Caco-2 (cell line): ENCODE measurements at regions not wholly inside any gene's neighbourhood (a gene's known extent, or its start where the extent isn't known, plus 50 kb on each side); places are given as distances from the start of the nearest gene placed in this dataset.
A peak's percentile ranks its signal among the peaks of the same experiment; 100 is the strongest.

Source experiments
- BruUV-seq: library from RNA; stranded (reverse); fragments of 400-500 nt; replicated peaks from 2 replicates; lab custom pipeline; 2021; lab: Mats Ljungman, UMichigan
- CTCF ChIA-PET: fragments of 300-600 bp; sonication (Branson Sonifier 250); formaldehyde crosslinking; loops from one replicate; lab custom pipeline; 2022; ENCODE audit warnings: antibody characterized with exemption; lab: Charles Lee
- POLR2A ChIA-PET: fragments of 300-600 bp; sonication (Branson Sonifier 250); formaldehyde crosslinking; loops from one replicate; lab custom pipeline; 2022; ENCODE audit warnings: antibody characterized with exemption; lab: Charles Lee
- DNase-seq, 2 experiments: peaks; one replicate each; pipeline versions ENCODE4 v3.0.0 to v3.0.0-alpha.2; 2020 to 2022
- H3K27me3 ChIP-seq: replicated peaks from 2 replicates; pipeline ENCODE4 v1.6.0; 2011; ENCODE audit warnings: low read length; ENCODE audit not compliant: control insufficient read depth, insufficient read depth
- H3K36me3 ChIP-seq: 2 replicates; pipeline ENCODE4 v1.5.1; 2011; ENCODE audit warnings: low read length; ENCODE audit not compliant: control insufficient read depth, insufficient read depth
- H3K4me1 ChIP-seq: fragments of 250-450 bp; sonication (Bioruptor Pico); 2 replicates; pipeline ENCODE4 v1.5.1; 2020; ENCODE audit warnings: mild to moderate bottlenecking
- H3K4me3 ChIP-seq: 2 replicates; pipeline ENCODE4 v1.5.1; 2011; ENCODE audit warnings: low read depth, mild to moderate bottlenecking, control low read depth, low read length
- H3K9me3 ChIP-seq: fragments of 250-450 bp; sonication (Bioruptor Pico); 2 replicates; pipeline ENCODE4 v1.5.1; 2020; ENCODE audit warnings: mild to moderate bottlenecking, moderate library complexity
- H3K27ac Mint-ChIP-seq: one replicate; pipeline ENCODE4 v1.8.0; 2022; ENCODE audit warnings: mixed read lengths; ENCODE audit not compliant: unreplicated experiment
- H3K27me3 Mint-ChIP-seq: one replicate; pipeline ENCODE4 v1.8.0; 2022; ENCODE audit warnings: mixed read lengths; ENCODE audit not compliant: insufficient read depth, unreplicated experiment
- H3K36me3 Mint-ChIP-seq: one replicate; pipeline ENCODE4 v1.8.0; 2022; ENCODE audit warnings: mild to moderate bottlenecking, mixed read lengths; ENCODE audit not compliant: insufficient read depth, unreplicated experiment
- H3K4me1 Mint-ChIP-seq: one replicate; pipeline ENCODE4 v1.8.0; 2022; ENCODE audit warnings: low read depth, mixed read lengths; ENCODE audit not compliant: unreplicated experiment
- H3K4me3 Mint-ChIP-seq: one replicate; pipeline ENCODE4 v1.8.0; 2022; ENCODE audit warnings: mild to moderate bottlenecking, moderate library complexity, mixed read lengths; ENCODE audit not compliant: unreplicated experiment
- H3K9me3 Mint-ChIP-seq: one replicate; pipeline ENCODE4 v1.8.0; 2022; ENCODE audit warnings: mixed read lengths; ENCODE audit not compliant: unreplicated experiment
- intact Hi-C: fragments of 100-400 bp; cut with micrococcal nuclease; formaldehyde crosslinking; loops from one replicate; pipeline ENCODE4 v1.10.0; 2022; ENCODE audit not compliant: unreplicated experiment
- TF ChIP-seq, protein P1 (sequence below), 2 experiments: fragments of 200-600 bp in 1 of 2; IDR thresholded peaks; 1 replicate in 1 of 2; 2 replicates in 1 of 2; pipeline versions ENCODE4 v1.5.1 to v1.8.0; 2011 to 2022; ENCODE audit warnings: antibody characterized with exemption in 1 of 2, control low read depth in 1 of 2, inconsistent platforms in 1 of 2, low read depth in 1 of 2, low read length in 1 of 2, mild to moderate bottlenecking in 1 of 2, moderate library complexity in 1 of 2; ENCODE audit not compliant: insufficient read depth in 1 of 2, severe bottlenecking in 1 of 2, unreplicated experiment in 1 of 2

DNA sequence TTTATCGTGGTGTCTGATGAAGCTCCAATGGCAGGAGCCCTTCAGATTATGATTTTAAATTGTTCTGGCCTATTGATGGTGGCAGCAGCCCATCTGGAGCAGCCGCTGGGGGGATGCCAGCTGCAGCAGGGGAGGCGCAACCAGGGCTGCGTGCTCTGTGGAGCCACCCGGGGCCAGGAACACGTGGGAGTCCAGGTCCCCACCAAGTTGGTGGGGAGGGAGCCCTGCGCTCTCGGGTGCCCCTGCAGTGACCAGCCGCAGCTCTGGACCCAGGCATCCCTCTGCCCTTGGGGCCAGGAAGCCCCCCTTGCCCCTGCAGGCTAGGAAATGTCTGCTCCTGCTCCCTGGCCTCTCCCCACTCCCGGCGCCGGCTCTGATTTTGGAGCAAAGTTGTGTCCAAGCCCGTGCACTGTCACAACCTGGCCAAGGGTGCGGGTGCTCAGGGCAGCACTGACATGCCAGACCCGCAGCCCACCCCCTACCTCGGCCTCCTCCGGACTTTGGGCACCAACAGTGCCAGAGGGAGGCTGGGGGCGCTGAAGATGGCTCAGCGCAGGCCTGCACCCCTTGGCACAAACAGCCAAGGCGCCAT, 147.2 kb upstream of the ADO start:
- Histone ChIP-seq H3K27me3 (no peaks in the 10 kb centered on the region), H3K4me1 (no peaks in the 10 kb centered on the region; the same call in 1 of the 2 replicates), H3K4me3 (no peak overlapping the region), H3K36me3 (no peaks in the 10 kb centered on the region), H3K9me3 (no peaks in the 10 kb centered on the region)
- H3K27ac Mint-ChIP-seq, result no peak overlapping the region
- ChIA-PET POLR2A (no interaction called here), CTCF (no interaction called here)
- H3K36me3 Mint-ChIP-seq, result no peaks in the 10 kb centered on the region
- H3K4me1 Mint-ChIP-seq, result no peaks in the 10 kb centered on the region
- H3K27me3 Mint-ChIP-seq, result peaks cover 4% of the 10 kb centered on the region
- intact Hi-C loops, result no loop called here
- H3K4me3 Mint-ChIP-seq, result no peak overlapping the region
- no peak for DNase-seq
- no peaks in the 10 kb centered on the region for H3K9me3 Mint-ChIP-seq
- no TSS peak for BruUV-seq
- TF ChIP-seq, protein P1, sequence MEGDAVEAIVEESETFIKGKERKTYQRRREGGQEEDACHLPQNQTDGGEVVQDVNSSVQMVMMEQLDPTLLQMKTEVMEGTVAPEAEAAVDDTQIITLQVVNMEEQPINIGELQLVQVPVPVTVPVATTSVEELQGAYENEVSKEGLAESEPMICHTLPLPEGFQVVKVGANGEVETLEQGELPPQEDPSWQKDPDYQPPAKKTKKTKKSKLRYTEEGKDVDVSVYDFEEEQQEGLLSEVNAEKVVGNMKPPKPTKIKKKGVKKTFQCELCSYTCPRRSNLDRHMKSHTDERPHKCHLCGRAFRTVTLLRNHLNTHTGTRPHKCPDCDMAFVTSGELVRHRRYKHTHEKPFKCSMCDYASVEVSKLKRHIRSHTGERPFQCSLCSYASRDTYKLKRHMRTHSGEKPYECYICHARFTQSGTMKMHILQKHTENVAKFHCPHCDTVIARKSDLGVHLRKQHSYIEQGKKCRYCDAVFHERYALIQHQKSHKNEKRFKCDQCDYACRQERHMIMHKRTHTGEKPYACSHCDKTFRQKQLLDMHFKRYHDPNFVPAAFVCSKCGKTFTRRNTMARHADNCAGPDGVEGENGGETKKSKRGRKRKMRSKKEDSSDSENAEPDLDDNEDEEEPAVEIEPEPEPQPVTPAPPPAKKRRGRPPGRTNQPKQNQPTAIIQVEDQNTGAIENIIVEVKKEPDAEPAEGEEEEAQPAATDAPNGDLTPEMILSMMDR (IDR thresholded peaks at IDR 0.05; ENCODE audit: insufficient read depth in 1 of 2, low read depth in 1 of 2, low read length in 1 of 2, severe bottlenecking in 1 of 2, unreplicated experiment in 1 of 2), result no peak

DNA sequence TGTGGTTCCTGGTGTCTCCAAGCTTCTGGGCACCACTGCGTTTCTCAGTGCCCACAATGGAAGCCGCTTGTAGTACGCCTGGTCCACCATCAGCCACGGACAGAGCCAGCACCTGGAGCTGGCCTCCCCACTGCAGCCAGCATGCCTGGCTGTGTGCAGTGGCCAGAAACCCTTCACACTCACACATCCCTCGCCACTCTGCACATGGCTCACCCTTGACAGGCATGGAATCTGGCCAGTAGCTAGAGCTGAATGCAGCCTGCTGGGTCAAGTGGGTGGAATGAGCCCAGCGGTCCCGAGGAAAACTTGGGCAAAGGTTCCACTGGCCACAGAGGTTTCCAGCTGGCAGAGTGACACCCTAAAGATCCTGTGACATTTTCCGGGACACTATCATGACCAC, 146.0 kb upstream of the ADO start:
- BruUV-seq, result no TSS peak
- no peaks in the 10 kb centered on the region for H3K36me3 ChIP-seq
- intact Hi-C loops, result no loop called here
- no peaks in the 10 kb centered on the region for H3K9me3 Mint-ChIP-seq
- H3K4me3 ChIP-seq, result no peak overlapping the region
- H3K9me3 ChIP-seq, result no peaks in the 10 kb centered on the region
- no peak for DNase-seq
- POLR2A ChIA-PET, result no interaction called here
- CTCF ChIA-PET, result no interaction called here
- no peaks in the 10 kb centered on the region for H3K4me1 Mint-ChIP-seq
- TF ChIP-seq, protein P1 (IDR thresholded peaks at IDR 0.05; ENCODE audit: insufficient read depth in 1 of 2, low read depth in 1 of 2, low read length in 1 of 2, severe bottlenecking in 1 of 2, unreplicated experiment in 1 of 2), result no peak
- H3K36me3 Mint-ChIP-seq, result no peaks in the 10 kb centered on the region
- no peaks in the 10 kb centered on the region; the same call in 1 of the 2 replicates for H3K4me1 ChIP-seq
- H3K27ac Mint-ChIP-seq, result no peak overlapping the region
- H3K27me3 ChIP-seq, result no peaks in the 10 kb centered on the region
- H3K4me3 Mint-ChIP-seq, result no peak overlapping the region
- peaks cover 4% of the 10 kb centered on the region for H3K27me3 Mint-ChIP-seq

DNA sequence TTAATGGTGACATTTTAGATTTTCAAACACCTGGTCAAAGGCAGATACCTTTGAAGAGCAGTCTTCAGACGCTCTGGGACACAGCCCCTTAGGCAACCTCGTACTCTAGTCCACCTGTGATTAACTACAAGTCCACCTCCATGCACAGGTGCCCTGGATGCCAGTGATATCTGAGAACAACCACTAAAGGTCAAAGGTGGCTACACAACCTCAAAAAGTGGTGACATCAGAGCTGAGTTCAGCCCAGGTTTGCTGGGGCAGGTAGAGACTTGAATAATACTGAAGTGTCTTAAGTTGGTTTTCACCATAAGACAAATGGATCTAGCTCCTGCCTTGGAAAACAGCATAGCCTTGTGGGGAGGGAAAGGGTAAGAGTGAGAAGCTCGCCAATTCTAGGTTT, 143.4 kb upstream of the ADO start:
- no peak overlapping the region for H3K4me3 Mint-ChIP-seq

More for the DNA sequence above, 143.4 kb upstream of the ADO start:
- Histone ChIP-seq H3K36me3 (no peaks in the 10 kb centered on the region), H3K4me1 (no peaks in the 10 kb centered on the region; the same call in 1 of the 2 replicates), H3K27me3 (no peaks in the 10 kb centered on the region), H3K4me3 (no peak overlapping the region), H3K9me3 (no peaks in the 10 kb centered on the region)
- intact Hi-C loops, result loop anchor here (5.0 kb wide), 1 partner anchor 101 kb away; no protein-coding TSS in a partner anchor
- Mint-ChIP-seq H3K9me3 (no peaks in the 10 kb centered on the region), H3K36me3 (no peaks in the 10 kb centered on the region), H3K27ac (no peak overlapping the region), H3K27me3 (peaks cover 9% of the 10 kb centered on the region), H3K4me1 (no peaks in the 10 kb centered on the region)
- no TSS peak for BruUV-seq
- ChIA-PET CTCF (no interaction called here), POLR2A (no interaction called here)
- peak; percentile 25 to 67 for DNase-seq
- TF ChIP-seq, protein P1 (IDR thresholded peaks at IDR 0.05; ENCODE audit: insufficient read depth in 1 of 2, low read depth in 1 of 2, low read length in 1 of 2, severe bottlenecking in 1 of 2, unreplicated experiment in 1 of 2), result no peak
